Colon (tissue), 2 donors: ENCODE measurements at regions not wholly inside any gene's neighbourhood (a gene's known extent, or its start where the extent isn't known, plus 50 kb on each side); places are given as distances from the start of the nearest gene placed in this dataset.
A peak's percentile ranks its signal among the peaks of the same experiment; 100 is the strongest.

Experiments used
- FAIRE-seq: peaks from 2 replicates; lab custom pipeline; 2012; peaks lifted over from hg19 to GRCh38; lab: Jason Lieb, UNC
- donor health status: control.
- donor health status: control.

- FAIRE-seq = no peak
These were observed 213.3 kb downstream of the TENT4A start for GRCh38 chr5:6926491-6927038.

- FAIRE-seq = no peak
These were observed 222.8 kb downstream of the TENT4A start for GRCh38 chr5:6936031-6936430.

GRCh38 chr5:6937677-6938076, 224.4 kb downstream of the TENT4A start:
- no peak for FAIRE-seq

GRCh38 chr5:6941631-6942030, 228.4 kb downstream of the TENT4A start:
- no peak for FAIRE-seq

GRCh38 chr5:6943197-6944112, 230.2 kb downstream of the TENT4A start:
- FAIRE-seq = no peak

- FAIRE-seq = no peak
These were observed 235.3 kb downstream of the TENT4A start for GRCh38 chr5:6948562-6948961.

- no peak for FAIRE-seq
These were observed 236.0 kb downstream of the TENT4A start for GRCh38 chr5:6949230-6949629.

- no peak for FAIRE-seq
These were observed 237.0 kb downstream of the TENT4A start for GRCh38 chr5:6950250-6950649.

GRCh38 chr5:6950860-6951259, 237.6 kb downstream of the TENT4A start:
- no peak for FAIRE-seq

- no peak for FAIRE-seq
These were observed 247.9 kb downstream of the TENT4A start for GRCh38 chr5:6961123-6961522.

GRCh38 chr5:6961837-6962635, 248.8 kb downstream of the TENT4A start:
- no peak for FAIRE-seq

GRCh38 chr5:6976971-6977370, 263.7 kb downstream of the TENT4A start:
- FAIRE-seq = no peak

GRCh38 chr5:6979061-6979460, 265.8 kb downstream of the TENT4A start:
- no peak for FAIRE-seq

GRCh38 chr5:6989230-6989629, 276.0 kb downstream of the TENT4A start:
- no peak for FAIRE-seq

- no peak for FAIRE-seq
These were observed 280.9 kb downstream of the TENT4A start for GRCh38 chr5:6994097-6994496.

- no peak for FAIRE-seq
These were observed 281.9 kb downstream of the TENT4A start for GRCh38 chr5:6995115-6995514.

- FAIRE-seq = no peak
These were observed 287.1 kb downstream of the TENT4A start for GRCh38 chr5:7000310-7000709.

- no peak for FAIRE-seq
These were observed 297.4 kb downstream of the TENT4A start for GRCh38 chr5:7010591-7010990.

GRCh38 chr5:7012057-7012456, 298.8 kb downstream of the TENT4A start:
- no peak for FAIRE-seq

- FAIRE-seq = peak; percentile 18
These were observed 301.4 kb downstream of the TENT4A start for GRCh38 chr5:7014611-7015010.

- no peak for FAIRE-seq
These were observed 302.5 kb downstream of the TENT4A start for GRCh38 chr5:7015586-7016256.

GRCh38 chr5:7016999-7017747, 303.9 kb downstream of the TENT4A start:
- no peak for FAIRE-seq
